SH-SY5Y (cell line): ENCODE measurements at regions not wholly inside any gene's neighbourhood (a gene's known extent, or its start where the extent isn't known, plus 50 kb on each side); places are given as distances from the start of the nearest gene placed in this dataset.

Experiments
- GATA2 ChIP-seq: IDR thresholded peaks from 2 replicates; pipeline ENCODE4 v1.6.1; 2011; ENCODE audit warnings: mild to moderate bottlenecking, low read depth, low read length
- GATA3 ChIP-seq: IDR thresholded peaks from 2 replicates; pipeline ENCODE4 v1.6.1; 2011; ENCODE audit warnings: low read depth, mild to moderate bottlenecking, low read length, moderate library complexity

DNA sequence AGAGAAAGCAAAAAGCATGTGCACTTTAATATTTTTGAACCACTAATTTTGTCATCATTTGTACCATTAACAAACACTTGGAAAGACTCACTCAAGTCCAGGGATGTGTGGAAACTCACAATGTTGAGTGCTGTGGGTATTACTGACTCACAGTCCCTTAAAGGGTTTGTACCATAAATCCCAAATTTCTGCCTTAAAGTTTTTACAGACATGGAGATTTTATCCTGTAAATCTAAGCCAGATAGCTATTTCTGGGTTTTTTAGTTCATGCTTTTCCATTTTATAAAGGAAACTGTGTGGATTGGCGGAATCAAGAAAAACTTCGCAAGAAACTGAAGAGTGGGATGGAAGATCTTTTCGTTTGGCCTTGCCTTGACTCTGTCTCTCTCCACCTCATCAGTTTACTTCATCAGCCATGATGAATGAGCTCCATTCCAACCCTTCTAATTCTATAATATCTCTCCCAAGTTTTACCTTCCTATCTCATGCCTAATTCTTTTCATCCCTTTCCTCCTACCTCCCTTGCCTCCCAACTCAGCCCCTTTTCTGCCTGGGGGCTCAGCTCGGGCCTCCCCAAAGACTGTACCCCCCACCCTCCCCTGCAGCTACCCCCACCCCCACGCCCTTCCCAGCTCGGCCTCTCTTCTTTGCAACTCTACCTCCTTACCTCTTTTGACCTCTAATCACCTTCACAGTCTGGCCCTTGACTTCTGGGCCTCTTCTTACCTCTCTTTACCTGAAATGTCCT, 218.5 kb upstream of the MKLN1 start:
- no peak for TF ChIP-seq GATA2
- TF ChIP-seq GATA3 = no peak
